NCI-H2196 treated with DMSO at 0.1 percent for 48 hours (cell line): ENCODE measurements at regions not wholly inside any gene's neighbourhood (a gene's known extent, or its start where the extent isn't known, plus 50 kb on each side); places are given as distances from the start of the nearest gene placed in this dataset.

Experiments used
- DNase-seq: peaks from one replicate; lab custom pipeline; 2025; ENCODE audit not compliant: unreplicated experiment; lab: John Stamatoyannopoulos, UW

DNA sequence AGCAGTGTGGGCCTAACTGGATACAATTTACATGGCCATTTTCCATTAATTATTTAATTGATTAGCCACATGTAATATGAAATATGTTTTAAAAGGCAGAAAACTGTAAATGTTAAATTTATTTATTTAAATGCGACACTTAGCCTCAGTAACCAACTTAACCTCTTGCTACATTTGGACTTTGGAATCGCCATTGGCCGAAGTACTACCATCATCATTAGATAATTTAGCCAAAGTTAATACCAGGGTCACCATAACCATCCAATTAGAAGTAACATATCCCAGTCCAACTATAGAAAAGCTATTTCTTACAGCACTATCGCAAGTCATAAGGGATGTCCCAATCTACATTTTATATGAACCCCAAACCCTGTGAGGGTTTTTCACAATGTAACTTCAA, 558.6 kb upstream of the IGFBP3 start:
- no peak for DNase-seq

GRCh38 chr7:46478046-46478445, 557.0 kb upstream of the IGFBP3 start:
- no peak for DNase-seq

DNA sequence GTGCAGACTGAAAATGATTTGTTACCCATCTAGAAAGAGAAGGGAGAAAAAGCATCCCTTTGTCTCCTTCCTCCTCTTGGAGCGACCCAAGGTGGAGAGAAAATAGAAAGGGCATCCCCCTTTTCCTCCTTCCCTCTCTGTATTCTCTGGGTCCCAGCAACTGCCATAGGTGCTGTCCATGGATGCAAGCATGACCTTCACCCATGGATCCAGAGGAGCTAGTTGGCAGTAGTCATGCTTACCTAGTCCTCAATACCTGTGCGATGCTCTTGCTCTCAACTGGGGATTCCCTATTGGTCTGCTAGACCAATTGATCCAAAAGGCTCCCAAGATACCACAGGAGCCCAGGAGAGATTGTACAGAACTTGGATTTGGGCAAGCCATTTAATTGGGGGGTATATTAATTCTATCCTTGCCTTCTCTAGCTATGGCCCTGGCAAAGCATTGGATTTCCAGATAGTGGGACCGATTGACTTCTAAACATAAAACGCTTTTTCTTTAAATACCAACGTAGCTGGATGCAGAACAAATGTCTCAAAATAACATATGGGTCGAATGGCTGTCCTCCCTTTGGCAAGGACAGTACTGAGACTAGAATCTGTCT, 547.8 kb upstream of the IGFBP3 start:
- DNase-seq: no peak

- no peak for DNase-seq
Observed at GRCh38 chr7:46463170-46463569, 542.1 kb upstream of the IGFBP3 start.

DNA sequence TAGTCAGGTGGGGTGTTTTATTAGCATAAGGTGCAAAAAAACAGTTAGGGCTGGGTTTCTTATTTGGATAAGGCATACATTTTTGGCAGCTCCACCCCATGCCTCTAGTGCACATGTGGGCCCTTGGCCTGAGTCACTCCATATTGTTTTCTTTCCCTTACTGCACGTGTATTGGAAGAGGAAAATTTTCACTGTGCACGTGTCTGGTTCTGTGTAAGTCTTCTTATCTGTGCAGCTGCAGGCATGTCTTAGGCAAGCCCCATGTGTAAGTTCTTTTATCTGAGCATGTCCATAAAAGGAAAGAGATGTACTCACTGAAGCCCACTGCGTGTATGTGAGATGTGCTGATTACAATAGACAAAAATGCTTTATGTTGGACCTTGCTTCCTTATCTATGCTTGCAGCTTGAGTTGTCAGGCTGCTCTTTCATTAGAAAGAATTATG, 540.3 kb upstream of the IGFBP3 start:
- DNase-seq: no peak

- no peak for DNase-seq
Observed at GRCh38 chr7:46459942-46460341, 538.9 kb upstream of the IGFBP3 start.

GRCh38 chr7:46454816-46455215, 533.7 kb upstream of the IGFBP3 start:
- DNase-seq: no peak

DNA sequence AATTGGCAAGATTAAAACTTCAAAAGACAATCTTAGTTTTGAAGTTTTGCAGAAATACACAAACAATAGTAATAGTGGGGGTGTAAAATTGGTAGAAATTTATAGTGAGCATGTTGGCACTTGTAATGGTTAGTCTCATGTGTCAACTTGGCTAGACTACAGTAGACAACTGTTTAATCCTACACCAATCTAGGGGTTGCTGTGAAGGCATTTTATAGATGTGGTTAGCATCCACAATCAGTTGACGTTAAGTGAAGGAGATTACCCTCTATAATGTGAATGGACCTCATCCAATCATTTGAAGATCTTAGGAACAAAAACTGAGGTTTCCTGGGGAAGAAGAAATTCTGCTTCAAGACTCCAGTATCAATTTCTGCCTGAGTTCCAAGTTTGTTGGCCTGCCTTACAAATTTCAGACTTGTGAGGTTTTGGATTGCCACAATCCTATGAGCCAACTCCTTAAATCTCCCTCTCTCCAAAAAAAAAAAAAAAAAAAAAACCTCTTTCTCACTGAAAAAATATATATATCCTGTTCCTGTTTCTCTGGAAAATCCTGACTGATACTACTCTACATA, 531.6 kb upstream of the IGFBP3 start:
- no peak for DNase-seq

DNA sequence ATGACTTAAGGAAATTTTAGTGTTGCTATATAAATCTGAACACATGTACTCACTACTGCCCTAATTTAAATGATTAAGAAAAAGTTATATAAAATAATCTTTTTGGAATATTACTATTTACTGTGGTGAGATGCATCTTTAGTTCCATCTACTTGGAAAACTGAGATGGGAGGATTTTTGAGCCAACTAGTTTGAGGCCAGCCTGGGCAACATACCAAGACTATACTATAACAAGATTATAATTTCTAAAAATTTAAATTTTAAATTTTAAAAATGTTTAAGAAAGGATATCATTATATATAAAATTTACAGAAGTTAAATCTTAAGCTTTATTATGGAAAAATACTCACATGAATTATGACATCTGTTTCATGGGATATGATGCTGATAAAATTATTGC, 530.8 kb upstream of the IGFBP3 start:
- no peak for DNase-seq

DNA sequence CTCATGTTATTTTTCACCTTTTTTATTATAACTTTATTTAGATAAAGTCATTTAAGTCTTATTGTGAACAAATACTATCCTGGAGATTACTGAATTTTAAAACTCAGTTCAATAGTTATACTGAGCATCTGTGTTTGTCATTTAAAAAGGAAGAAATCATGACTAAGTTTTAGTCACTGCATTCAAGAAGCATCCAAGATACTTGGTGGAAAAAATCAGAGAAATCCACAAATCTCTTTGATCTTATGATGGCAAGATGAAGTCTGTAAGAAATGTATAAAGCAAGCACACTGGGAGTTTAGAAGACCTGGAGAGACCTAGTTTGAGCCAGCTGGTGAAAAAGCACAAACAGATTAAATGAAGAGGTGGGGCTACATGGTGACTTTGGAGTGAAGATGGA, 529.8 kb upstream of the IGFBP3 start:
- DNase-seq: no peak

DNA sequence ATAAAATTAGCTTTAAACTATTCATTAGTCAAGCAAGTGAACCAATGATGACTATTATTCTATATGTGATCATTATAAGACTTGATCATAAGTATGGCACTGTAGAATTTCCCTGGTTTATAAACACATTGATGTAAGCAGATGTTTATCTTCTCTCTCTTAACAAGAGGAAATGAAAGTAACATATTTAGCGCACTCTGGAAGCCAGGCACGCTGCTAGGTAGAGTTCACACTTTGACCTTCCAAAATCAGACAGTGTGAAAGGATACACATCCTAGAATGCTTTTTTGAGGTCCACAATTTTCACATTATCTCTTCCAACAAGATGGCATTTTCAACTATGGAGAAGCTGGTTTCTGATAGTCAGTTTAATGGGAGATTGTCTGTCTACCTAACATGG, 529.4 kb upstream of the IGFBP3 start:
- DNase-seq: no peak

GRCh38 chr7:46449743-46450142, 528.7 kb upstream of the IGFBP3 start:
- DNase-seq: no peak

- DNase-seq: no peak
Observed at GRCh38 chr7:46448478-46448877, 527.4 kb upstream of the IGFBP3 start.

DNA sequence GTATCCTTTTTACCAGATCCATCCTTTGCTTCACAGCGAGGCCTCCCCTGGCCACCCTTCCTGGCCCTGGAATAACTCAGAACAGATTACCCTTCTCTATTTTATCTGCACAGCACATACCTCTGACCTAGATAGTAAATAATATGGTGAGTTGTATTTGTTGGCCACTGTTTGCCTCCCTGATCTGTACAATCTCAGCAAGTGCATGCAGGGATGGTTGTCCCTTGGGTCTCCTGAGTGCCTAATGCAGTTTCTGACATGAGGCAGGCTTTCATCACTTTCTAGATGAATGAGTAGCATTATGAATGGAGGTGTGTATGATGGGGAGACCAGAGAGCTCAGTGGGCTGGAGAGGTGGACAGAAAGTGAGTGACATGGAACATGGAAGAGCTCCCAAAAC, 525.1 kb upstream of the IGFBP3 start:
- no peak for DNase-seq

- DNase-seq: no peak
Observed at GRCh38 chr7:46444256-46444655, 523.2 kb upstream of the IGFBP3 start.

GRCh38 chr7:46440186-46440585, 519.1 kb upstream of the IGFBP3 start:
- DNase-seq: no peak

GRCh38 chr7:46432708-46433107, 511.6 kb upstream of the IGFBP3 start:
- no peak for DNase-seq

- no peak for DNase-seq
Observed at GRCh38 chr7:46428295-46428694, 507.2 kb upstream of the IGFBP3 start.

DNA sequence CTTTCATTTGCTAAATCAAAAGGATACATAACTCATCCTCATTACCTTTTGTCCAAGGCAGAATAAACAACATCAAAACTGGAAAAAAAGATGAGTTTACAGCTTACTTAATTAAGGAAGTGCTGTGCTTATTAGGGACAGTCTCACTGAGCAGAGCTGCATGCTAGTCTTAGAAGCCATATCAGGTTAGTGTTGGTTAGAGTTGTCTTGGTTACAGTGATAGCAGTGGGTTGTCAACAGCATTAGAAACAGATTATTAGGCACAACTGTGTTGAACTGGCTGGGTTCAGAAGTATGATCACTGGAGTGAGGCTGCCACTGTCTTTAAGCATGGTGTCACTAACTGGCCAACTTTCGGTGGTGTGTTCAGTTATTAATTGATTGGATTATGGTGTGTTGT, 503.9 kb upstream of the IGFBP3 start:
- no peak for DNase-seq

DNA sequence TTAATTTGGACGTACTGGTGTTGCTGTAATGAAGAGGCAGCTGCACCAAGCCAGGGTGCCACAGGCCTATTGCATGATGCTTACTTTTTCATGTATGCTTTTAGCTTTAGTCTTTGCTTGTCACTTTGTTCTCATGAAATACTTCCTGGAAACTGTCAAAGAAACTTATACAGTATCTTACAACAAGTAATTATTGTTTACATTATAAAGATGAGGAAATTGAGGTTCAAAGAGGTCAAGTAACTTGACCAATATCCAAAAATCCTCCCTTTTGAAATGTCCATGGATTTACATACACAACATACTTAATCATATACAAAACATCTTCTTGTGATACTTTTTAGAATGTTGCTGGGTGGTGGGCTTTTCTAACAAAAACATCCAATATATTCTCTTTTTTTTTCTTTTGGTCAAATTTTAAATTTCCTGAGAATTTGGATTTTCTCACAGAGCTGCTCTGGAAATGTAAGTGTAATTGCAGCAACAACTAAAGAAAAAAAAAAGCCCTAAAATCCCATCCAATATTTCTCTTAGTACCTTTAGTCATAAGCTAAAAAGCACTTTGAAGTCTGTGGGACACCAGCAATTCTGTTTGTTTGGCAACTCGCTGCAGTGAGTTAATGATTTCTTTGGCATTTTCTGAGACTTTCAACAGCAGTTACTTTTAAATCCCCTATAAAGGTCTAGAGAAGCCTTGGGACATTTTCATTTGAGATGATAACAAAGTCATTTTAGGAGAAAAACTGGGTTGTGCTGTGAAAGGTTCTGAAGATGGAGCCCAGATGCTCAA, 500.6 kb upstream of the IGFBP3 start:
- no peak for DNase-seq

- DNase-seq: no peak
Observed at GRCh38 chr7:46414946-46415345, 493.9 kb upstream of the IGFBP3 start.

- peak; percentile 4 for DNase-seq
Observed at GRCh38 chr7:46411236-46411635, 490.2 kb upstream of the IGFBP3 start.
